ENCODE measurements at regions not wholly inside any gene's neighbourhood (a gene's known extent, or its start where the extent isn't known, plus 50 kb on each side); places are given as distances from the start of the nearest gene placed in this dataset.

GRCh38 chr2:151048331-151049054 is 213.2 kb downstream of the RBM43 start:
- Histone ChIP-seq H3K36me3 (ENCODE audit: control insufficient read depth, insufficient read depth, low read length, severe bottlenecking) (no peaks in the 10 kb centered on the region), H3K9ac (ENCODE audit: low read length) (no peak overlapping the region), H3K27me3 (replicated peaks; ENCODE audit: control insufficient read depth, insufficient read depth, low read length) (no peaks in the 10 kb centered on the region), H3K9me3 (ENCODE audit: control insufficient read depth, low read length) (no peaks in the 10 kb centered on the region), H3K4me1 (ENCODE audit: control insufficient read depth, insufficient read depth, low read length) (peaks cover 4% of the 10 kb centered on the region), H3K4me3 (ENCODE audit: low read length) (no peak overlapping the region)
- no peak for DNase-seq (ENCODE audit: low read depth)

DNA sequence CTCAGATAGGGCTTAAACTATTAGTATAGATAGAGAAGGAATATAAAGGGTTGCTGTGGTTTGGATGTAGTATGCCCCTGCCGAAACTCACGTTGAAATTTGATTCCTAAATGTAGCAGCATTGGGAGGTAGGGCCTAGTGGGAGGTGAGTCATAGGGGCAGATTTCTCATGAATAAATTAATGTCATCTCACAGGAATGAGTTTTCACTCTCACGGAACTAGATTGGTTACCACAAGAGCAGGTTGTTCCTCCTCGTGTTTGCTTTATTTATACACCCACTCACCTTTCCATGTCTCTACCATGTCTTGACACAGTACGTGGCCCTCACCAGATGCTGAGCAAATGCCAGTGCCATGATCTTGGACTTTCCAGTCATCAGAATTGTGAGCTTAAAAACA is 218.2 kb downstream of the RBM43 start:
- no peaks in the 10 kb centered on the region for H3K4me1 ChIP-seq (ENCODE audit: control insufficient read depth, insufficient read depth, low read length)
- H3K4me3 ChIP-seq (ENCODE audit: low read length): no peak overlapping the region
- no peak overlapping the region for H3K9ac ChIP-seq (ENCODE audit: low read length)
- no peaks in the 10 kb centered on the region for H3K9me3 ChIP-seq (ENCODE audit: control insufficient read depth, low read length)
- H3K27me3 ChIP-seq (replicated peaks; ENCODE audit: control insufficient read depth, insufficient read depth, low read length): no peaks in the 10 kb centered on the region
- H3K36me3 ChIP-seq (ENCODE audit: control insufficient read depth, insufficient read depth, low read length, severe bottlenecking): no peaks in the 10 kb centered on the region
- DNase-seq (ENCODE audit: low read depth): peak; percentile 40

- no peak for DNase-seq (ENCODE audit: low read depth)
- H3K9ac ChIP-seq (ENCODE audit: low read length): no peak overlapping the region
- no peaks in the 10 kb centered on the region for H3K27me3 ChIP-seq (replicated peaks; ENCODE audit: control insufficient read depth, insufficient read depth, low read length)
- no peaks in the 10 kb centered on the region for H3K4me1 ChIP-seq (ENCODE audit: control insufficient read depth, insufficient read depth, low read length)
- H3K36me3 ChIP-seq (ENCODE audit: control insufficient read depth, insufficient read depth, low read length, severe bottlenecking): no peaks in the 10 kb centered on the region
- no peak overlapping the region for H3K4me3 ChIP-seq (ENCODE audit: low read length)
- H3K9me3 ChIP-seq (ENCODE audit: control insufficient read depth, low read length): no peaks in the 10 kb centered on the region
Observed at GRCh38 chr2:151042964-151043363, 218.7 kb downstream of the RBM43 start.

DNA sequence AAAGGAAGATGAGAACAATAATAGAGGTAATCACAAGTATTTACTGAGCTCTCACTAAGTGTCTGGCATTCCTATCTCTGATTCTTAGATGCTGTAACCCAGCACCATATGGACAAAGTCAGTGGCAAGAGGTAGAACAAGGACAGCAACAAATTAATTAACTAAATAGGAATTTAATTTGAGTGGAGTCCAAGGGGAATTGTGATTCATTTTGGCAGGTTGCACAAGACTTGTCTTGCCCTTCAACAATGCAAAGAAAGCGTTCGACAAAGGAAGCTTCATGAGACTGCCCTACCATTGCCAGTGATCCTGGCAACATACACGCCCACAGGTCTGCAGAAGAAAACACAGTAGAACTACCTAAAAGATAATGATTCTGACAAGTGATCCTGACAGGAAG is 221.6 kb downstream of the RBM43 start:
- H3K36me3 ChIP-seq (ENCODE audit: control insufficient read depth, insufficient read depth, low read length, severe bottlenecking): no peaks in the 10 kb centered on the region
- H3K9me3 ChIP-seq (ENCODE audit: control insufficient read depth, low read length): no peaks in the 10 kb centered on the region
- no peaks in the 10 kb centered on the region for H3K4me1 ChIP-seq (ENCODE audit: control insufficient read depth, insufficient read depth, low read length)
- no peak overlapping the region for H3K4me3 ChIP-seq (ENCODE audit: low read length)
- H3K9ac ChIP-seq (ENCODE audit: low read length): no peak overlapping the region
- peak; percentile 15 for DNase-seq (ENCODE audit: low read depth)
- no peaks in the 10 kb centered on the region for H3K27me3 ChIP-seq (replicated peaks; ENCODE audit: control insufficient read depth, insufficient read depth, low read length)

GRCh38 chr2:151038516-151038915 is 223.1 kb downstream of the RBM43 start:
- Histone ChIP-seq H3K9me3 (ENCODE audit: control insufficient read depth, low read length) (no peaks in the 10 kb centered on the region), H3K4me3 (ENCODE audit: low read length) (no peak overlapping the region), H3K9ac (ENCODE audit: low read length) (no peak overlapping the region), H3K36me3 (ENCODE audit: control insufficient read depth, insufficient read depth, low read length, severe bottlenecking) (no peaks in the 10 kb centered on the region), H3K27me3 (replicated peaks; ENCODE audit: control insufficient read depth, insufficient read depth, low read length) (no peaks in the 10 kb centered on the region), H3K4me1 (ENCODE audit: control insufficient read depth, insufficient read depth, low read length) (peaks cover 3% of the 10 kb centered on the region)
- no peak for DNase-seq (ENCODE audit: low read depth)

- Histone ChIP-seq H3K9me3 (ENCODE audit: control insufficient read depth, low read length) (no peaks in the 10 kb centered on the region), H3K9ac (ENCODE audit: low read length) (no peak overlapping the region), H3K27me3 (replicated peaks; ENCODE audit: control insufficient read depth, insufficient read depth, low read length) (no peaks in the 10 kb centered on the region), H3K4me1 (ENCODE audit: control insufficient read depth, insufficient read depth, low read length) (peaks cover 10% of the 10 kb centered on the region), H3K4me3 (ENCODE audit: low read length) (no peak overlapping the region), H3K36me3 (ENCODE audit: control insufficient read depth, insufficient read depth, low read length, severe bottlenecking) (no peaks in the 10 kb centered on the region)
- DNase-seq (ENCODE audit: low read depth): no peak
Observed at GRCh38 chr2:151037434-151037833, 224.2 kb downstream of the RBM43 start.

DNA sequence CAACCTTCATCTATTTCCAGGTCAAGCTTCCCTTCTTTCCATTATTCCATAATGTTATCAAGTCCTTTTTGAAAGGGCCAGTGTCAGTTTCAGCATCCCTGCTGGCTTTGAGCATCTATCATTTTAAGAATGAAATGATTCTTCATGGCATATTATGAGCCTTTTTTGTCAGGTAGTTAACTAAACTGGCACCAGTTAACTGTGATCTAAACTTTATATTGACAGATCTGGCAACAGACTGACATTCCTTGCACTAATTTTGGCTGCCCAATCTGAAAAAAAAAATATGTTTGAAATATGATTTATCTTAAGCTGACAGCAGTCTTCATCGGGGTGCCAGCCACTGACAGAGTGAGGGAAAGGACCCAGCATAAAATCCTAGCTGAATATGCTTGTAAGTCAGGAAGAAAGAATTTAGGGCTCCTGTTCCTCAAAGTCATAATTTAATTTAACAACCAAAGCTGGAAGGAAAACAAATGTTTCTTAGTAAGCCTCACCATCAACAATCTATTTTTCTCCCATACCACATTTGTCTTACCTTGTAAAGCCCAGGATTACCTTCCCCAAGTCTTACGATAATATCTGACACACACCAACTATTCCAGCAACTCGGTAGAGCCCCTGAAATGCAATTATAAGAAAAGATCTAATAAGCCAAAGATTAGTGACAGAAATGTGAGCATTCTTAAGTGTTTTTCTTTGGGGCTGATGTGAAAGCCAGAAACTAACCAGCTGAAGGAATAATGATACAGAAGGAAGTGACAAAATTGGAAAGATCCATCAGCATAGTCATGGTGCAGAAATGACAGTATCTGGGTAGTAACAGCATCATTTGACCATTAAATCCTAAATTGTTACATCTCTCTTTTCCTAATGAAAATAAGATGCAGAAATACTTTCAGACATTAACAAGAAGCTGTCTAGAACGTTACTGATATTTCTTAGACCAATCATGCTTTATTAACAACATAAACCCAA is 228.1 kb downstream of the RBM43 start:
- H3K9ac ChIP-seq (ENCODE audit: low read length): no peak overlapping the region
- H3K4me1 ChIP-seq (ENCODE audit: control insufficient read depth, insufficient read depth, low read length): peaks cover 22% of the 10 kb centered on the region
- no peaks in the 10 kb centered on the region for H3K27me3 ChIP-seq (replicated peaks; ENCODE audit: control insufficient read depth, insufficient read depth, low read length)
- H3K9me3 ChIP-seq (ENCODE audit: control insufficient read depth, low read length): no peaks in the 10 kb centered on the region
- H3K36me3 ChIP-seq (ENCODE audit: control insufficient read depth, insufficient read depth, low read length, severe bottlenecking): no peaks in the 10 kb centered on the region
- DNase-seq (ENCODE audit: low read depth): peak; percentile 15
- no peak overlapping the region for H3K4me3 ChIP-seq (ENCODE audit: low read length)

DNA sequence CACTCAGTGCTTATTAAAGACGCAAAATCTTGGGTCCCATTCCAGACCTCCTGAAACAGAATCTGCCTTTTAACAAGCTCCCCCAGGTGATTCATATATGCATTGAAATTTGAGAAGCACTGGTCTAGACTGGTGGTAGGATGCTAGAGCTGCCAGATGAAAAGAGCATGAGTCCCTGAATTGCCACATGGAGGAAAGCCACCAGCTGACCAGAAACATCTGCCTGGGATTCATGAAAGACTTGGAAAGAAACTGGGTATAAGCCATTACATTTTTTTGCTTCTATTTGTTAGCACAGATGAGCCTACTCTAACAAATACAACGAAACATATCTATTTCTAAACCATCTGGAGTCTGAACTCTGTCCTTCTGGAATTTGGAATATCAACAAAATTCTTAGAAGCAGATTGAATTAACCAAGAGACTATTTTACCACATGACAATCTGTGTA is 228.9 kb downstream of the RBM43 start:
- Histone ChIP-seq H3K36me3 (ENCODE audit: control insufficient read depth, insufficient read depth, low read length, severe bottlenecking) (no peaks in the 10 kb centered on the region), H3K9ac (ENCODE audit: low read length) (no peak overlapping the region), H3K4me1 (ENCODE audit: control insufficient read depth, insufficient read depth, low read length) (peaks cover 28% of the 10 kb centered on the region), H3K9me3 (ENCODE audit: control insufficient read depth, low read length) (no peaks in the 10 kb centered on the region), H3K4me3 (ENCODE audit: low read length) (no peak overlapping the region), H3K27me3 (replicated peaks; ENCODE audit: control insufficient read depth, insufficient read depth, low read length) (no peaks in the 10 kb centered on the region)
- DNase-seq (ENCODE audit: low read depth): peak; percentile 91

DNA sequence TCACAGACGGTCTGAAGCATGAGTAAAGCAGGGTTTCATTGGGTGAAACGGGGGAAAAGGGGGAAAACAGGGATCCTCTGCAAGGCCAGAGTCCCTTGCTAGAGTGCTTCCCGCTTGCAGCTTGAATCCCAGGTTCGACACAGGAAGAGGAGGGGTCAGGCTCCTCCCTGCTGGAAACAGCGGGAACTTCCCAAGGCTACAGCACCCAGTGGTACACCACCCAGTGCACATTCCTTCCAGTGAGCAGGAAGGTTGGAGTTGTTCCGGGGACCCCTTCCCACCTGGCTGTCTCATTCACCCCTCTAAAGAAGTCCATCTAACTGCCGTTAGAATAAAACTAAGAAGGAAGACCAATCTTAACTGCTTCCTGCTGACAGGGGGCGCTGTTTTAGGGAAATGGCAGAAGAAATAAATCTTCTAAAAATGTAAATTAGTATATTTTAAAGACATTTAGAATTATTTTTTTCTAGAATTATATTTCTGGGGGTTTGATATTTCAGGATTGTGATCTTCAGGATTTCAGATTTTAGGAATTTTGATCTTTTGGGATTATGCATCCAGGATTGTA is 230.9 kb downstream of the RBM43 start:
- H3K4me1 ChIP-seq (ENCODE audit: control insufficient read depth, insufficient read depth, low read length): peaks cover 29% of the 10 kb centered on the region
- H3K36me3 ChIP-seq (ENCODE audit: control insufficient read depth, insufficient read depth, low read length, severe bottlenecking): no peaks in the 10 kb centered on the region
- H3K27me3 ChIP-seq (replicated peaks; ENCODE audit: control insufficient read depth, insufficient read depth, low read length): no peaks in the 10 kb centered on the region
- no peak for DNase-seq (ENCODE audit: low read depth)
- H3K9me3 ChIP-seq (ENCODE audit: control insufficient read depth, low read length): no peaks in the 10 kb centered on the region
- no peak overlapping the region for H3K9ac ChIP-seq (ENCODE audit: low read length)
- no peak overlapping the region for H3K4me3 ChIP-seq (ENCODE audit: low read length)

DNA sequence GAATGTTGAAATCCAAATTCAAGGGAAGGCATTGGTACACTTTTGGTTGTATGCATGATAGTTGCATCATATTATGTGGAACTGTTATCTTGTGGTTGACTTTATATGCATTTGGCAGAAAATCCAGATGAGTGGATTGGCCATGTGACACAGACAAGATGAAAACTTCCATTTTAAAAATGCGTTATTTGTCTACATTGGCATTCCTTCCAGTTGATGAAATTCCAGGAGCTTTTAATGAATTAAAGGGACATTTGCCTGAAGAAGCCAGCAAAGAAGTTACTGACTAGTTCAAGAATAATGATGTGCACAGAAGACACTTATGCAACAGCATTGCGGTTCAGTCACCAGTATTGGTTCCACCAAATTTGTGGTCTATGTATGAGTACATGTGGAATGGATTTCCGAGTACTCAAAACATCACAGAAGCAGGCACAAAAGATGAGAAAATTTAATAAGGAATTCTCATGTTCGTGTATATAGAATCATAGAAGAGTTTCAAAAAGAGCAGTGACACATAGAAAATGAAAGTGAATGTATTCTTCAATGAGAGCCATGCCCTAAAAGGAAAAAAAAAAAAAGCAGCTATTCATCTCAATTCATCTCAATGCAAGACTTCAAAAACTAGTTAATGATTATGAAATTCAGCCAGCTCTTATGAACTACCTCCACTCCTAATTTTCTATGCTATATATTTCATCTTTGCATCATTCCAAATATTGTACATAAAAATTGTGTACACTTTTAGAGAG is 232.1 kb downstream of the RBM43 start:
- H3K27me3 ChIP-seq (replicated peaks; ENCODE audit: control insufficient read depth, insufficient read depth, low read length): no peaks in the 10 kb centered on the region

More for the DNA sequence above, 232.1 kb downstream of the RBM43 start:
- Histone ChIP-seq H3K9me3 (ENCODE audit: control insufficient read depth, low read length) (no peaks in the 10 kb centered on the region), H3K4me1 (ENCODE audit: control insufficient read depth, insufficient read depth, low read length) (peaks cover 29% of the 10 kb centered on the region), H3K4me3 (ENCODE audit: low read length) (peak overlapping the region; percentile 61), H3K9ac (ENCODE audit: low read length) (peak overlapping the region; percentile 26), H3K36me3 (ENCODE audit: control insufficient read depth, insufficient read depth, low read length, severe bottlenecking) (no peaks in the 10 kb centered on the region)
- peak; percentile 77 for DNase-seq (ENCODE audit: low read depth)
